ENCODE measurements at regions not wholly inside any gene's neighbourhood (a gene's known extent, or its start where the extent isn't known, plus 50 kb on each side); places are given as distances from the start of the nearest gene placed in this dataset.

DNA sequence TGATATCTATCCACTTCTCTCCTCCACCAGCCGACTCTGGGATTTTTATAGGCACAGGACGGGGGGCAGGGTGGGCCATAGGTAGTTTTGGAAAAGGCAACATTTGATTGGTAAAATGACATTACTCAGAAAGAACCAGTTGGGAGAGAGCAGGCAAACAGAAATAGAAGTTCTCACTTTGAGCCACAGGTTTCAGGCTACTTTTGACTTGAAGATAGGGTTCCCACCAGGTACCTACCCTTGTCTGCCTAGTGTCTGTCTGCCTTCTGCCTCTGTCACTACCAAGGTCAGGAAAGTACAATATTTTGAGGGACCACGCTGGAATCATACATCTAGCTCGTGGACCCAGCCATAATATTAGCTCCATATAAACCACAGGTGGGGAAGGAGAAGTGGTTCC is 412.9 kb upstream of the GRM7 start:
- TF ChIP-seq, protein P1, sequence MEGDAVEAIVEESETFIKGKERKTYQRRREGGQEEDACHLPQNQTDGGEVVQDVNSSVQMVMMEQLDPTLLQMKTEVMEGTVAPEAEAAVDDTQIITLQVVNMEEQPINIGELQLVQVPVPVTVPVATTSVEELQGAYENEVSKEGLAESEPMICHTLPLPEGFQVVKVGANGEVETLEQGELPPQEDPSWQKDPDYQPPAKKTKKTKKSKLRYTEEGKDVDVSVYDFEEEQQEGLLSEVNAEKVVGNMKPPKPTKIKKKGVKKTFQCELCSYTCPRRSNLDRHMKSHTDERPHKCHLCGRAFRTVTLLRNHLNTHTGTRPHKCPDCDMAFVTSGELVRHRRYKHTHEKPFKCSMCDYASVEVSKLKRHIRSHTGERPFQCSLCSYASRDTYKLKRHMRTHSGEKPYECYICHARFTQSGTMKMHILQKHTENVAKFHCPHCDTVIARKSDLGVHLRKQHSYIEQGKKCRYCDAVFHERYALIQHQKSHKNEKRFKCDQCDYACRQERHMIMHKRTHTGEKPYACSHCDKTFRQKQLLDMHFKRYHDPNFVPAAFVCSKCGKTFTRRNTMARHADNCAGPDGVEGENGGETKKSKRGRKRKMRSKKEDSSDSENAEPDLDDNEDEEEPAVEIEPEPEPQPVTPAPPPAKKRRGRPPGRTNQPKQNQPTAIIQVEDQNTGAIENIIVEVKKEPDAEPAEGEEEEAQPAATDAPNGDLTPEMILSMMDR (IDR thresholded peaks at IDR 0.05; ENCODE audit: unreplicated experiment) = no peak
- Mint-ChIP-seq H3K27me3 (ENCODE audit: unreplicated experiment) (no peaks in the 10 kb centered on the region), H3K36me3 (ENCODE audit: low read depth, unreplicated experiment) (no peaks in the 10 kb centered on the region), H3K9me3 (ENCODE audit: unreplicated experiment) (no peaks in the 10 kb centered on the region), H3K27ac (ENCODE audit: unreplicated experiment) (no peak overlapping the region), H3K4me3 (ENCODE audit: unreplicated experiment) (no peak overlapping the region), H3K4me1 (ENCODE audit: unreplicated experiment) (peaks cover 4% of the 10 kb centered on the region)
- no peak for DNase-seq (ENCODE audit: low spot score)

DNA sequence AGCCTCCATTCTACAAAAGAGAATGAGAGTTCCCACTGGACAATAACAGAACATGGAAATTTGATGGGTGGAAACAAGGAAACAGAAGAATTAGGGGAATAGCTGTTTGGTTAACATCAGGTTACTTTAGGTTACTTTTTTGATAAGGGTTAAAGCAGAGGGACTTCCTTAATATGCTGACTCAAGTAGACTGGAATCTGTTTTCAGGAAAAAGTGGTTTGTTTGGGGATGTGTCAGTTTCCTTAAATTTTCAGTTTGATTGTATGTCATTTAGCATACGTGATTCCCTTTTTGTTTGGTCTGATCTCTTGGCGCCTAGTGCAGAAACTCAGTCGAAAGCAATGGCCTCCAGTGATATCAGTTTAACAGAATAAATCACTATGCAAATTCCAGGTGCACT is 411.8 kb upstream of the GRM7 start:
- H3K36me3 Mint-ChIP-seq (ENCODE audit: low read depth, unreplicated experiment) = no peaks in the 10 kb centered on the region
- H3K27me3 Mint-ChIP-seq (ENCODE audit: unreplicated experiment) = no peaks in the 10 kb centered on the region
- no peak for DNase-seq (ENCODE audit: low spot score)
- H3K4me1 Mint-ChIP-seq (ENCODE audit: unreplicated experiment) = peaks cover 4% of the 10 kb centered on the region
- TF ChIP-seq, protein P1 (IDR thresholded peaks at IDR 0.05; ENCODE audit: unreplicated experiment) = no peak
- no peak overlapping the region for H3K4me3 Mint-ChIP-seq (ENCODE audit: unreplicated experiment)
- no peak overlapping the region for H3K27ac Mint-ChIP-seq (ENCODE audit: unreplicated experiment)
- no peaks in the 10 kb centered on the region for H3K9me3 Mint-ChIP-seq (ENCODE audit: unreplicated experiment)

DNA sequence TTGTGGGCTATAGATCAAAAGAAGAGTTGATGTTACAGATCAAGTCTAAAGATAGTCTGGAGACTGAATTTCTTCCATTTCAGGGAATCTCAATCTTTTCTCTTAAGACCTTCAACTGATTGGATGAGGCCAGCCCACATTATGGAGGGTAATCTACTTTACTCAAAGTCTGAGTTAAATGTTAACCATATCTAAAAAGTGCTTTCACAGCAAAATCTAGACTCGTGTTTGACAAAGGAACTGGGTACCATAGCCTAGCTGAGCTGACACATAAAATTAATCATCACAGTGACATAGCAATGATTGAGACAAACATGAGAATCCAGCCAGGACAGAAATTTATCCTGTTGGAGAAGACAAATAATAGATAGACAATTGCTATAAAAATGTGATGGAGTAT is 407.9 kb upstream of the GRM7 start:
- TF ChIP-seq, protein P1 (IDR thresholded peaks at IDR 0.05; ENCODE audit: unreplicated experiment) = no peak
- Mint-ChIP-seq H3K36me3 (ENCODE audit: low read depth, unreplicated experiment) (no peaks in the 10 kb centered on the region), H3K9me3 (ENCODE audit: unreplicated experiment) (no peaks in the 10 kb centered on the region), H3K27ac (ENCODE audit: unreplicated experiment) (no peak overlapping the region), H3K27me3 (ENCODE audit: unreplicated experiment) (no peaks in the 10 kb centered on the region), H3K4me3 (ENCODE audit: unreplicated experiment) (no peak overlapping the region), H3K4me1 (ENCODE audit: unreplicated experiment) (no peaks in the 10 kb centered on the region)
- DNase-seq (ENCODE audit: low spot score) = no peak

DNA sequence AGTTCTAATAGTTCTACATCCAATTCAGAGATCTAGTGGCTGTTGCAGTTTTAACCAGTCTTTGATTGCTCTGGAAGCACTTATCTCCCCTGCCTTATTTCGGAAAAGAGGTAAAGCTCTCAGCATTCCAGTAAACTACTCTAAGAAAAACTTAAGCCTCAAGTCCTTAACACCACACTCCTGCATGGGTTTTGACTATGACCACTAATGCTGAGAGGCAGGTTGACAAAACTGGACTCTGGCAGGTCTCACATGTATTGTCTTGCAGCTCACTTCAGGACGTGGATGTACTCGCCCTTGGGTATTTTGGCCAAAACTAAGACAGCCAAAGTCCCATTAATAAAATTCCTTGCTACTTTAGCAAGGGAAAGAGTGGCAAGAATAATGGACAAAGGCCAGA is 405.9 kb upstream of the GRM7 start:
- no peaks in the 10 kb centered on the region for H3K36me3 Mint-ChIP-seq (ENCODE audit: low read depth, unreplicated experiment)
- H3K27me3 Mint-ChIP-seq (ENCODE audit: unreplicated experiment) = no peaks in the 10 kb centered on the region
- TF ChIP-seq, protein P1 (IDR thresholded peaks at IDR 0.05; ENCODE audit: unreplicated experiment) = no peak
- no peak for DNase-seq (ENCODE audit: low spot score)
- H3K9me3 Mint-ChIP-seq (ENCODE audit: unreplicated experiment) = no peaks in the 10 kb centered on the region
- H3K4me3 Mint-ChIP-seq (ENCODE audit: unreplicated experiment) = no peak overlapping the region
- no peak overlapping the region for H3K27ac Mint-ChIP-seq (ENCODE audit: unreplicated experiment)
- H3K4me1 Mint-ChIP-seq (ENCODE audit: unreplicated experiment) = no peaks in the 10 kb centered on the region

DNA sequence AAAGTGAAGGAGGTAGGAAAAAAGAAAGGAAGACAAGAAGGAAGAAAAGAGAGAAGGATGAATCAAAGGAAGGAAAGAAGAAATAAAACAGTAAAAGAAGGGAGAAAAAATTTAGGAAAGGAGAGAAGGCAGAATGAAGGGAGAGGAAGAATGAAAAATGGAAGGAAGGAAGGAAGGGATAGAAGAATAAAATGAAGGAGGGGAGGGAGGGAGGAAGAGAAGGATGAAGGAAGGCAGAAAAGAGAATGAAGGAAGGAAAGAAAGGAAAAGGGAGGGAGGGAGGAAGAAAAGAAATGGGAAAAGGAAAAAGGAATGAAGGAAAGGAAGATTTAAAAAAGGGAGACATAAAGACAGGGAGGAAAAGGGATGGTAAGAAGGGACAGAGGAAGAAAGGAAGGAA is 393.7 kb upstream of the GRM7 start:
- no peak for DNase-seq (ENCODE audit: low spot score)
- Mint-ChIP-seq H3K27me3 (ENCODE audit: unreplicated experiment) (no peaks in the 10 kb centered on the region), H3K36me3 (ENCODE audit: low read depth, unreplicated experiment) (no peaks in the 10 kb centered on the region)

More for the DNA sequence above, 393.7 kb upstream of the GRM7 start:
- Mint-ChIP-seq H3K9me3 (ENCODE audit: unreplicated experiment) (peaks cover 4% of the 10 kb centered on the region), H3K4me1 (ENCODE audit: unreplicated experiment) (no peaks in the 10 kb centered on the region), H3K27ac (ENCODE audit: unreplicated experiment) (no peak overlapping the region), H3K4me3 (ENCODE audit: unreplicated experiment) (no peak overlapping the region)
- TF ChIP-seq, protein P1 (IDR thresholded peaks at IDR 0.05; ENCODE audit: unreplicated experiment) = no peak
